ENCODE measurements at regions not wholly inside any gene's neighbourhood (a gene's known extent, or its start where the extent isn't known, plus 50 kb on each side); places are given as distances from the start of the nearest gene placed in this dataset.

GRCh38 chr16:77009453-77009852 lies 181.5 kb upstream of the MON1B start:
- TF ChIP-seq CTCF (conservative IDR thresholded peaks at IDR 0.05) (no peak), ZFX (IDR thresholded peaks at IDR 0.05) (no peak)
- no peak overlapping the region for H3K27ac ChIP-seq

DNA sequence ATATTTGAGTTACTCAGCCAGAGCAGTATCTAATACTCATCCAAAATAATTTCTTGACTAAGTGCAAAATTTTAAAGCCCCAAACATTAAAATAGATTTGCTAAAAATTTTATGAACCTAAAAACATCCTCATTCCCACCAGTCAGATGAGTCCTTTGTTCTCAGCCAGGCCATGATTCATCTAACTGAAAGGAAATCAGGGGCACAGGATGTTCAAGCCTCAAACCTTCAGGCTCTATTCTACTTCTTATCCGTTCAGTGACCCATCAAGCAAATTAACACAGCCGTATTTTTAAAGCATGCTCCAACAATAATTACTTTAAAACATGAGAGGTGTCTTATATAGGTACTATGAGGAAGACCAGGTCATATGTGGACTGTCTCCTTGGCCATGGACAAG lies 176.5 kb upstream of the MON1B start:
- TF ChIP-seq ZFX (IDR thresholded peaks at IDR 0.05): no peak
- TF ChIP-seq CTCF (conservative IDR thresholded peaks at IDR 0.05): no peak
- H3K27ac ChIP-seq: no peak overlapping the region

DNA sequence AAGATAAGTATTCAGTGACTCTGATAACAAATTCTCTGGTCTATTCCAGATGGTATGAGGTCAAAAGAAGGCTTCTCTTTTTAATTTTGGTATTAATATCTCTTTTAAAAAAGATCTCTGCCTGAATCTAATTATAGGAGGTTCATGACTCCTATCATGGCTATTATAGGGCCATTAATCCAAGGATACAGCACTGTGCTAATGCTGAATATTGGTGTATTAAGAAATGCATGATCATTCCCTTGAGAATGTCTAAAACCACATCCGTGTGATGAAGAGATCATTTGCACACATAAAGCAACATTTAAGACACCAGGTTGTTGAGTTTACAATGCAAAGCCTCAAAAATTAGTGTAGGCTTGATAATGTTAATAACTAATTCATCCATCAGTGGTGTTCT lies 160.4 kb upstream of the MON1B start:
- no peak for TF ChIP-seq ZFX (IDR thresholded peaks at IDR 0.05)
- no peak for TF ChIP-seq CTCF (conservative IDR thresholded peaks at IDR 0.05)
- no peak overlapping the region for H3K27ac ChIP-seq

- no peak overlapping the region for H3K27ac ChIP-seq
- TF ChIP-seq ZFX (IDR thresholded peaks at IDR 0.05) (no peak), CTCF (conservative IDR thresholded peaks at IDR 0.05) (no peak)
Measured at GRCh38 chr16:77033516-77033915, 157.5 kb upstream of the MON1B start.

DNA sequence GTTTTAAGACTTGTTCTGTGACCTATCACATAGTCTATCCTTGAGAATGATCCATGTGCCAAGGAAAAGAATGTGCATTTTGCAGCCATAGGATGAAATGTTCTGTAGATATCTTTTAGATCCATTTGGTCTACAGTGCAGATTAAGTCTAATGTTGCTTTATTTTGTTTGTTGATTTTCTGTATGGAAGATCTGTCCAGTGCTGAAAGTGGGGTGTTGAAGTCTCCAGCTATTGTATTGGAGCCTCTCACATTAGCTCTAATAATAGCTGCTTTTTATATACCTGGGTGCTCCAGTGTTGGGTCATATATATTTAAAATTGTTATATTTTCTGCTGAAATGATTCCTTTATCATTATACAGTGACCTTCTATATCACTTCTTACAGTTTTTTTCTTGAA lies 155.6 kb upstream of the MON1B start:
- TF ChIP-seq CTCF (conservative IDR thresholded peaks at IDR 0.05): no peak
- no peak for TF ChIP-seq ZFX (IDR thresholded peaks at IDR 0.05)
- no peak overlapping the region for H3K27ac ChIP-seq

- H3K27ac ChIP-seq: no peak overlapping the region
- TF ChIP-seq ZFX (IDR thresholded peaks at IDR 0.05) (no peak), CTCF (conservative IDR thresholded peaks at IDR 0.05) (no peak)
Measured at GRCh38 chr16:77037696-77038347, 153.2 kb upstream of the MON1B start.

DNA sequence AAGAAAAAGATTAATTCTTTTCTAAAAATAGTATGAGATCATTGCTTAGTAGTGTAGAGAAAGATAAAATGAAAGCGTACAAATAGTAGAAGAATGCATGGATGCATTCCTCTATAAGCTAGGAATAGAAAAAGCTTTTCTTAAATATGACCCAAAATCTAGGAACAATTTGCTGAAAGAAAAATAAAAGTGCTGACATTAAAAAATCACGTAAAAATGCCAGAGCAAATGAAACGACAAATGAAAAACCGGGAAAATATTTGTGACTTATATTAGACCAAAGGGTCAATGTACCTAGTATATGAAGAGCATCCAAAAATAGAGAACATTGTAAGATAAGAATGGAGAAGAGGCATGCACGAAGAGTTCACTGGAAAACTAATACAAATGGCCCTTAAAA lies 149.5 kb upstream of the MON1B start:
- TF ChIP-seq ZFX (IDR thresholded peaks at IDR 0.05) (no peak), CTCF (conservative IDR thresholded peaks at IDR 0.05) (no peak)
- no peak overlapping the region for H3K27ac ChIP-seq
